ENCODE measurements at regions not wholly inside any gene's neighbourhood (a gene's known extent, or its start where the extent isn't known, plus 50 kb on each side); places are given as distances from the start of the nearest gene placed in this dataset.

DNA sequence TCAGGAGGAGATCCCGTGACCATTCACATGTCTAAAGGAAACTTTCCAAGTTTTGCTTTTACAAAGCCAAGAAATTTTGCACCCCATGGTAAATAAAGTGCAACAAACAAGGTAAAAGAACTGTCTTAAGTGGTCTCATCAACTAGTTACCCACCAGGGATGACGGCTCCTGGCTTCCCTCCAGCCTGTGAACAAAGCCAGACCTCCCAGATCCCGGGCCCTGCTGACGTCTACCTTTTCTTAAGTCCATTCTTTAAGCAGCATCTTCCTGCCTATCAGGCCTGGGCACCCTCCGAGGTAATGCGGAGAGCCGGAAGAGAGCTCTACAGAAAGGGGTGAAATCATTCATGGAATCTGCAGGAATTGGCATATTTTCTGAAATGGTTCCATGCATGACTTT, 58.0 kb upstream of the DAAM1 start:
- Histone ChIP-seq H3K79me2 (ENCODE audit: control insufficient read depth, insufficient read depth, low read length) (no peaks in the 10 kb centered on the region), H3K9ac (ENCODE audit: control insufficient read depth, insufficient read depth, low read length) (no peak overlapping the region), H3K4me3 (no peak overlapping the region), H3K4me1 (ENCODE audit: control insufficient read depth, insufficient read depth, low read length) (no peaks in the 10 kb centered on the region), H3K9me3 (replicated peaks; ENCODE audit: control insufficient read depth, insufficient read depth, low read length) (no peaks in the 10 kb centered on the region), H4K20me1 (ENCODE audit: control insufficient read depth, insufficient read depth) (no peaks in the 10 kb centered on the region), H2AFZ (ENCODE audit: control insufficient read depth, low read depth, low read length) (no peak overlapping the region), H3K27ac (ENCODE audit: control insufficient read depth, insufficient read depth) (no peak overlapping the region), H3K4me2 (ENCODE audit: control insufficient read depth, insufficient read depth) (no peak overlapping the region), H3K27me3 (replicated peaks in 1 of 2; ENCODE audit: control insufficient read depth in 2 of 2, insufficient read depth in 2 of 2, low read length in 1 of 2) (no peaks in the 10 kb centered on the region), H3K36me3 (ENCODE audit: control insufficient read depth in 2 of 2, insufficient read depth in 2 of 2, low read length in 1 of 2) (no peaks in the 10 kb centered on the region)
- 79% methylated on average over 7 of the region's 7 CpGs for WGBS (ENCODE audit: insufficient coverage, insufficient replicate concordance, low lambda C conversion rate, missing lambda C conversion rate)
- BruUV-seq (replicated peaks), result no TSS peak
- SMC1A ChIA-PET (ENCODE audit: uncharacterized antibody, unreplicated experiment), result interaction anchor here (0.9 to 3.8 kb wide), 15 partner anchors 13 to 629 kb away, joined by 3 to 55 read pairs (median 6); partner anchors contain the start of gene DAAM1
- in situ Hi-C loops (cut with MboI) (no loop called here), intact Hi-C loops (cut with micrococcal nuclease; ENCODE audit: unreplicated experiment) (no loop called here)
- no peak for DNase-seq (ENCODE audit: low read depth, low spot score)
- CTCF ChIA-PET, result interaction anchor here (0.8 to 3.5 kb wide), 11 partner anchors 13 to 322 kb away, joined by 3 to 58 read pairs (median 4); no protein-coding TSS in a partner anchor
- ATAC-seq, result no peak
- RAD21 ChIA-PET (ENCODE audit: unreplicated experiment), result interaction anchor here (0.7 to 3.6 kb wide), 7 partner anchors 145 to 630 kb away, joined by 3 to 52 read pairs (median 5); partner anchors contain the start of gene JKAMP
- no peak for FAIRE-seq
- TF ChIP-seq IKZF1 (conservative IDR thresholded peaks at IDR 0.05) (no peak), JUND (IDR thresholded peaks at IDR 0.05; ENCODE audit: low read depth, low read length) (no peak), SIN3A (IDR thresholded peaks at IDR 0.05; ENCODE audit: low read depth, low read length) (no peak), MYB (IDR thresholded peaks at IDR 0.05; ENCODE audit: borderline replicate concordance, low read depth, low read length) (no peak), SMARCA5 (IDR thresholded peaks at IDR 0.05) (no peak), POLR2AphosphoS5 (IDR thresholded peaks at IDR 0.05; ENCODE audit: low read length) (no peak)
- TF ChIP-seq, protein P1, sequence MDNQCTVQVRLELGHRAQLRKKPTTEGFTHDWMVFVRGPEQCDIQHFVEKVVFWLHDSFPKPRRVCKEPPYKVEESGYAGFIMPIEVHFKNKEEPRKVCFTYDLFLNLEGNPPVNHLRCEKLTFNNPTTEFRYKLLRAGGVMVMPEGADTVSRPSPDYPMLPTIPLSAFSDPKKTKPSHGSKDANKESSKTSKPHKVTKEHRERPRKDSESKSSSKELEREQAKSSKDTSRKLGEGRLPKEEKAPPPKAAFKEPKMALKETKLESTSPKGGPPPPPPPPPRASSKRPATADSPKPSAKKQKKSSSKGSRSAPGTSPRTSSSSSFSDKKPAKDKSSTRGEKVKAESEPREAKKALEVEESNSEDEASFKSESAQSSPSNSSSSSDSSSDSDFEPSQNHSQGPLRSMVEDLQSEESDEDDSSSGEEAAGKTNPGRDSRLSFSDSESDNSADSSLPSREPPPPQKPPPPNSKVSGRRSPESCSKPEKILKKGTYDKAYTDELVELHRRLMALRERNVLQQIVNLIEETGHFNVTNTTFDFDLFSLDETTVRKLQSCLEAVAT (IDR thresholded peaks at IDR 0.05), result no peak
- POLR2A ChIA-PET, result interaction anchor here (0.7 to 1.1 kb wide), 2 partner anchors 58 to 59 kb away, joined by 3 to 4 read pairs; partner anchors contain the start of gene DAAM1

All from GM12878 (cell line).